ENCODE measurements at regions not wholly inside any gene's neighbourhood (a gene's known extent, or its start where the extent isn't known, plus 50 kb on each side); places are given as distances from the start of the nearest gene placed in this dataset.

- DNase-seq (ENCODE audit: low spot score): no peak
Observed at GRCh38 chr14:82719617-82720016, 1186.0 kb upstream of the SEL1L start.

- no peak for DNase-seq (ENCODE audit: low spot score)
Observed at GRCh38 chr14:82720431-82720830, 1186.8 kb upstream of the SEL1L start.

- no peak for DNase-seq (ENCODE audit: low spot score)
Observed at GRCh38 chr14:82720946-82721345, 1187.3 kb upstream of the SEL1L start.

GRCh38 chr14:82724316-82724715 is 1190.7 kb upstream of the SEL1L start:
- DNase-seq (ENCODE audit: low spot score): no peak

- no peak for DNase-seq (ENCODE audit: low spot score)
Observed at GRCh38 chr14:82725213-82725612, 1191.6 kb upstream of the SEL1L start.

GRCh38 chr14:82731526-82731925 is 1197.9 kb upstream of the SEL1L start:
- DNase-seq (ENCODE audit: low spot score): no peak

- no peak for DNase-seq (ENCODE audit: low spot score)
Observed at GRCh38 chr14:82740547-82740946, 1206.9 kb upstream of the SEL1L start.

- DNase-seq (ENCODE audit: low spot score): no peak
Observed at GRCh38 chr14:82755476-82755875, 1221.8 kb upstream of the SEL1L start.

GRCh38 chr14:82755923-82756322 is 1222.3 kb upstream of the SEL1L start:
- no peak for DNase-seq (ENCODE audit: low spot score)

GRCh38 chr14:82757776-82758175 is 1224.1 kb upstream of the SEL1L start:
- DNase-seq (ENCODE audit: low spot score): no peak

GRCh38 chr14:82759656-82760055 is 1226.0 kb upstream of the SEL1L start:
- no peak for DNase-seq (ENCODE audit: low spot score)

GRCh38 chr14:82766123-82766522 is 1232.5 kb upstream of the SEL1L start:
- DNase-seq (ENCODE audit: low spot score): no peak

- DNase-seq (ENCODE audit: low spot score): no peak
Observed at GRCh38 chr14:82766996-82767395, 1233.3 kb upstream of the SEL1L start.

GRCh38 chr14:82776958-82777357 is 1243.3 kb upstream of the SEL1L start:
- DNase-seq (ENCODE audit: low spot score): no peak

- no peak for DNase-seq (ENCODE audit: low spot score)
Observed at GRCh38 chr14:82778008-82778590, 1244.4 kb upstream of the SEL1L start.

GRCh38 chr14:82778601-82779000 is 1244.9 kb upstream of the SEL1L start:
- DNase-seq (ENCODE audit: low spot score): no peak

- no peak for DNase-seq (ENCODE audit: low spot score)
Observed at GRCh38 chr14:82779301-82779700, 1245.6 kb upstream of the SEL1L start.

GRCh38 chr14:82785756-82786482 is 1252.3 kb upstream of the SEL1L start:
- DNase-seq (ENCODE audit: low spot score): no peak

- DNase-seq (ENCODE audit: low spot score): no peak
Observed at GRCh38 chr14:82786483-82786880, 1252.8 kb upstream of the SEL1L start.

- no peak for DNase-seq (ENCODE audit: low spot score)
Observed at GRCh38 chr14:82796086-82796485, 1262.4 kb upstream of the SEL1L start.

- no peak for DNase-seq (ENCODE audit: low spot score)
Observed at GRCh38 chr14:82798276-82798675, 1264.6 kb upstream of the SEL1L start.

GRCh38 chr14:82805892-82806825 is 1272.5 kb upstream of the SEL1L start:
- no peak for DNase-seq (ENCODE audit: low spot score)

- DNase-seq (ENCODE audit: low spot score): no peak
Observed at GRCh38 chr14:82811246-82811645, 1277.6 kb upstream of the SEL1L start.
